Astrocyte (in vitro differentiated cells and primary cell): ENCODE measurements at regions not wholly inside any gene's neighbourhood (a gene's known extent, or its start where the extent isn't known, plus 50 kb on each side); places are given as distances from the start of the nearest gene placed in this dataset.

ENCODE experiments used
- DNase-seq: peaks from one replicate; pipeline ENCODE4 v3.0.0-alpha.2; 2010; ENCODE audit warnings: low read depth
- FAIRE-seq: peaks from 2 replicates; lab custom pipeline; 2011; peaks lifted over from hg19 to GRCh38; lab: Jason Lieb, UNC
- H2AFZ ChIP-seq: 2 replicates; pipeline ENCODE4 v1.6.0; 2012; ENCODE audit warnings: low read depth, low read length, inconsistent platforms
- H3K27ac ChIP-seq: 2 replicates; pipeline ENCODE4 v1.5.1; 2011; ENCODE audit warnings: low read depth, low read length, inconsistent platforms
- H3K27me3 ChIP-seq: 2 replicates; pipeline ENCODE4 v1.6.0; 2011; ENCODE audit warnings: low read length, inconsistent platforms; ENCODE audit not compliant: insufficient read depth
- H3K36me3 ChIP-seq: 2 replicates; pipeline ENCODE4 v1.5.1; 2011; ENCODE audit warnings: low read length, inconsistent platforms; ENCODE audit not compliant: insufficient read depth
- H3K4me1 ChIP-seq: 2 replicates; pipeline ENCODE4 v1.5.1; 2011; ENCODE audit warnings: low read length, inconsistent platforms; ENCODE audit not compliant: insufficient read depth
- H3K4me2 ChIP-seq: 2 replicates; pipeline ENCODE4 v1.6.0; 2012; ENCODE audit warnings: low read length, inconsistent platforms
- H3K4me3 ChIP-seq: 2 replicates; pipeline ENCODE4 v1.5.1; 2011; ENCODE audit warnings: low read depth, mild to moderate bottlenecking, low read length, inconsistent platforms; ENCODE audit not compliant: insufficient read depth
- H3K79me2 ChIP-seq: 2 replicates; pipeline ENCODE4 v1.6.0; 2012; ENCODE audit warnings: mild to moderate bottlenecking, low read length, inconsistent platforms; ENCODE audit not compliant: insufficient read depth
- H3K9ac ChIP-seq: 2 replicates; pipeline ENCODE4 v1.6.0; 2012; ENCODE audit warnings: mild to moderate bottlenecking, low read length, inconsistent platforms
- H3K9me3 ChIP-seq: 2 replicates; pipeline ENCODE4 v1.5.1; 2012; ENCODE audit warnings: low read depth, mild to moderate bottlenecking, low read length, inconsistent platforms; ENCODE audit not compliant: insufficient read depth
- H4K20me1 ChIP-seq: 2 replicates; pipeline ENCODE4 v1.6.0; 2012; ENCODE audit warnings: low read length, inconsistent platforms; ENCODE audit not compliant: insufficient read depth
- H3K27ac Mint-ChIP-seq: one replicate; pipeline ENCODE4 v1.8.0; 2021; ENCODE audit warnings: mild to moderate bottlenecking, mixed read lengths; ENCODE audit not compliant: unreplicated experiment
- H3K27me3 Mint-ChIP-seq: one replicate; pipeline ENCODE4 v1.8.0; 2021; ENCODE audit warnings: low read depth, mixed read lengths; ENCODE audit not compliant: unreplicated experiment
- H3K36me3 Mint-ChIP-seq: one replicate; pipeline ENCODE4 v1.8.0; 2021; ENCODE audit warnings: low read depth, mixed read lengths; ENCODE audit not compliant: unreplicated experiment
- H3K4me1 Mint-ChIP-seq: one replicate; pipeline ENCODE4 v1.8.0; 2021; ENCODE audit warnings: low read depth, mixed read lengths; ENCODE audit not compliant: unreplicated experiment
- H3K4me3 Mint-ChIP-seq: one replicate; pipeline ENCODE4 v1.8.0; 2021; ENCODE audit warnings: mild to moderate bottlenecking, moderate library complexity, mixed read lengths; ENCODE audit not compliant: unreplicated experiment
- H3K9me3 Mint-ChIP-seq: one replicate; pipeline ENCODE4 v1.8.0; 2021; ENCODE audit warnings: mild to moderate bottlenecking, mixed read lengths; ENCODE audit not compliant: unreplicated experiment
- EZH2 ChIP-seq: IDR thresholded peaks from 2 replicates; pipeline ENCODE4 v1.6.1; 2012; ENCODE audit warnings: mild to moderate bottlenecking, low read length, inconsistent platforms; ENCODE audit not compliant: insufficient read depth
- TF ChIP-seq, protein P1 (sequence below): IDR thresholded peaks from 2 replicates; pipeline ENCODE4 v1.5.1; 2011; ENCODE audit warnings: low read depth, mild to moderate bottlenecking, inconsistent platforms, low read length, moderate library complexity; ENCODE audit not compliant: insufficient read depth

DNA sequence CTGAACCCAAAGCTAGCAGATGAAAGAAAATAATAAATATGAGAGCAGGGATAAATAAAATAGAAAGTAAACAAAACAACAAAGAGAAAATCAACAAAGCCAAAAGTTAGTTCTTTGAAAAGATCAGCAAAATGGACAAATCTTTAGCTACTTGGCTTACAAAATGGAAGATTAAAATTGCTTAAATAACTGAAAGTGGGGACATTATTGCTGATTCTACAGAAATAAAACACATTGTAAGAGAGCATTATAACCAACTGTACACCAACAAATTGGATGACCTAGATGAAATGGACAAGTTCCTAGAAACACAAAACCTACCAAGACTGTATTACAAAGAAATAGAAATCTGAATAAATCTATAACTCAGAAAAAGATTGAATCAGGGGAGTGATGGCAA, 238.3 kb upstream of the C1orf87 start:
- H3K4me1 Mint-ChIP-seq: no peaks in the 10 kb centered on the region
- H4K20me1 ChIP-seq: no peaks in the 10 kb centered on the region
- H3K27me3 Mint-ChIP-seq: no peaks in the 10 kb centered on the region
- H3K4me1 ChIP-seq: no peaks in the 10 kb centered on the region
- TF ChIP-seq, protein P1, sequence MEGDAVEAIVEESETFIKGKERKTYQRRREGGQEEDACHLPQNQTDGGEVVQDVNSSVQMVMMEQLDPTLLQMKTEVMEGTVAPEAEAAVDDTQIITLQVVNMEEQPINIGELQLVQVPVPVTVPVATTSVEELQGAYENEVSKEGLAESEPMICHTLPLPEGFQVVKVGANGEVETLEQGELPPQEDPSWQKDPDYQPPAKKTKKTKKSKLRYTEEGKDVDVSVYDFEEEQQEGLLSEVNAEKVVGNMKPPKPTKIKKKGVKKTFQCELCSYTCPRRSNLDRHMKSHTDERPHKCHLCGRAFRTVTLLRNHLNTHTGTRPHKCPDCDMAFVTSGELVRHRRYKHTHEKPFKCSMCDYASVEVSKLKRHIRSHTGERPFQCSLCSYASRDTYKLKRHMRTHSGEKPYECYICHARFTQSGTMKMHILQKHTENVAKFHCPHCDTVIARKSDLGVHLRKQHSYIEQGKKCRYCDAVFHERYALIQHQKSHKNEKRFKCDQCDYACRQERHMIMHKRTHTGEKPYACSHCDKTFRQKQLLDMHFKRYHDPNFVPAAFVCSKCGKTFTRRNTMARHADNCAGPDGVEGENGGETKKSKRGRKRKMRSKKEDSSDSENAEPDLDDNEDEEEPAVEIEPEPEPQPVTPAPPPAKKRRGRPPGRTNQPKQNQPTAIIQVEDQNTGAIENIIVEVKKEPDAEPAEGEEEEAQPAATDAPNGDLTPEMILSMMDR: no peak
- TF ChIP-seq EZH2: no peak
- no peaks in the 10 kb centered on the region for H3K79me2 ChIP-seq
- H3K9me3 ChIP-seq: no peaks in the 10 kb centered on the region
- no peak overlapping the region for H3K9ac ChIP-seq
- no peaks in the 10 kb centered on the region for H3K36me3 ChIP-seq
- H3K27ac Mint-ChIP-seq: no peak overlapping the region
- no peaks in the 10 kb centered on the region for H3K27me3 ChIP-seq
- no peaks in the 10 kb centered on the region for H3K9me3 Mint-ChIP-seq
- H3K4me2 ChIP-seq: no peak overlapping the region
- no peak for FAIRE-seq
- no peak overlapping the region for H3K27ac ChIP-seq
- no peak overlapping the region for H3K4me3 Mint-ChIP-seq
- no peak overlapping the region for H3K4me3 ChIP-seq
- H2AFZ ChIP-seq: no peak overlapping the region
- DNase-seq: no peak
- H3K36me3 Mint-ChIP-seq: no peaks in the 10 kb centered on the region

- H3K4me3 Mint-ChIP-seq: no peak overlapping the region
- H3K27ac Mint-ChIP-seq: no peak overlapping the region
- H3K9ac ChIP-seq: no peak overlapping the region
- H3K36me3 ChIP-seq: no peaks in the 10 kb centered on the region
- no peak overlapping the region for H3K4me3 ChIP-seq
- H4K20me1 ChIP-seq: no peaks in the 10 kb centered on the region
- DNase-seq (no peak), FAIRE-seq (no peak)
- H3K27ac ChIP-seq: no peak overlapping the region
- peaks cover 2% of the 10 kb centered on the region for H3K27me3 Mint-ChIP-seq
- TF ChIP-seq, protein P1: no peak
- TF ChIP-seq EZH2: no peak
- H3K9me3 ChIP-seq: no peaks in the 10 kb centered on the region
- no peaks in the 10 kb centered on the region for H3K4me1 ChIP-seq
- H3K9me3 Mint-ChIP-seq: no peaks in the 10 kb centered on the region
- H3K27me3 ChIP-seq: no peaks in the 10 kb centered on the region
- no peaks in the 10 kb centered on the region for H3K4me1 Mint-ChIP-seq
- H2AFZ ChIP-seq: no peak overlapping the region
- no peaks in the 10 kb centered on the region for H3K79me2 ChIP-seq
- H3K4me2 ChIP-seq: no peak overlapping the region
- H3K36me3 Mint-ChIP-seq: no peaks in the 10 kb centered on the region
Measured at GRCh38 chr1:60299581-60299980, 226.0 kb upstream of the C1orf87 start.

- no peak overlapping the region for H3K9ac ChIP-seq
- H3K36me3 ChIP-seq: no peaks in the 10 kb centered on the region
- TF ChIP-seq, protein P1: no peak
- no peak for TF ChIP-seq EZH2
- H3K9me3 Mint-ChIP-seq: no peaks in the 10 kb centered on the region
- H3K36me3 Mint-ChIP-seq: no peaks in the 10 kb centered on the region
- H3K9me3 ChIP-seq: no peaks in the 10 kb centered on the region
- H3K79me2 ChIP-seq: no peaks in the 10 kb centered on the region
- no peaks in the 10 kb centered on the region for H3K4me1 Mint-ChIP-seq
- H4K20me1 ChIP-seq: no peaks in the 10 kb centered on the region
- no peak overlapping the region for H3K27ac ChIP-seq
- no peak overlapping the region for H2AFZ ChIP-seq
- H3K27ac Mint-ChIP-seq: no peak overlapping the region
- FAIRE-seq: no peak
- no peak overlapping the region for H3K4me2 ChIP-seq
- no peaks in the 10 kb centered on the region for H3K27me3 Mint-ChIP-seq
- H3K4me1 ChIP-seq: no peaks in the 10 kb centered on the region
- no peak overlapping the region for H3K4me3 Mint-ChIP-seq
- H3K27me3 ChIP-seq: no peaks in the 10 kb centered on the region
- DNase-seq: no peak
- H3K4me3 ChIP-seq: no peak overlapping the region
Measured at GRCh38 chr1:60298290-60298689, 224.7 kb upstream of the C1orf87 start.
